GM18519 (cell line): ENCODE measurements at regions not wholly inside any gene's neighbourhood (a gene's known extent, or its start where the extent isn't known, plus 50 kb on each side); places are given as distances from the start of the nearest gene placed in this dataset.
A peak's percentile ranks its signal among the peaks of the same experiment; 100 is the strongest.

Experiments used
- ATAC-seq: cut with Tn5 transposase; IDR thresholded peaks from one replicate; pipeline ENCODE4 v1.9.1; 2021; ENCODE audit warnings: mild to moderate bottlenecking, moderate library complexity; ENCODE audit not compliant: unreplicated experiment, low FRiP score

- no peak for ATAC-seq
These were observed 190.6 kb upstream of the SAMSN1 start for GRCh38 chr21:14736672-14737071.

- ATAC-seq = no peak
These were observed 190.0 kb upstream of the SAMSN1 start for GRCh38 chr21:14736162-14736561.

GRCh38 chr21:14734833-14735232, 188.7 kb upstream of the SAMSN1 start:
- no peak for ATAC-seq

- no peak for ATAC-seq
These were observed 188.1 kb upstream of the SAMSN1 start for GRCh38 chr21:14734191-14734590.

GRCh38 chr21:14725219-14725618, 179.1 kb upstream of the SAMSN1 start:
- ATAC-seq = no peak

GRCh38 chr21:14722841-14723483, 176.8 kb upstream of the SAMSN1 start:
- peak; percentile 70 for ATAC-seq

- ATAC-seq = no peak
These were observed 174.1 kb upstream of the SAMSN1 start for GRCh38 chr21:14720237-14720636.

- ATAC-seq = no peak
These were observed 172.8 kb upstream of the SAMSN1 start for GRCh38 chr21:14718951-14719350.

GRCh38 chr21:14716761-14717396, 170.8 kb upstream of the SAMSN1 start:
- ATAC-seq = no peak

GRCh38 chr21:14713109-14713508, 167.0 kb upstream of the SAMSN1 start:
- no peak for ATAC-seq

- ATAC-seq = no peak
These were observed 166.1 kb upstream of the SAMSN1 start for GRCh38 chr21:14712121-14712715.

GRCh38 chr21:14711287-14711686, 165.2 kb upstream of the SAMSN1 start:
- no peak for ATAC-seq

GRCh38 chr21:14707511-14708020, 161.5 kb upstream of the SAMSN1 start:
- no peak for ATAC-seq

GRCh38 chr21:14706712-14707510, 160.8 kb upstream of the SAMSN1 start:
- ATAC-seq = no peak

GRCh38 chr21:14699433-14700407, 153.6 kb upstream of the SAMSN1 start:
- ATAC-seq = no peak

GRCh38 chr21:14697769-14698168, 151.7 kb upstream of the SAMSN1 start:
- ATAC-seq = no peak

GRCh38 chr21:14694817-14695216, 148.7 kb upstream of the SAMSN1 start:
- ATAC-seq = no peak

- no peak for ATAC-seq
These were observed 147.9 kb upstream of the SAMSN1 start for GRCh38 chr21:14693997-14694396.

GRCh38 chr21:14691914-14692313, 145.8 kb upstream of the SAMSN1 start:
- no peak for ATAC-seq

GRCh38 chr21:14690886-14691285, 144.8 kb upstream of the SAMSN1 start:
- no peak for ATAC-seq
